M059J (cell line): ENCODE measurements at regions not wholly inside any gene's neighbourhood (a gene's known extent, or its start where the extent isn't known, plus 50 kb on each side); places are given as distances from the start of the nearest gene placed in this dataset.
"Not testable (repeated sequence)": the region's sequence is repeated elsewhere in the genome, so short reads cannot be mapped to it uniquely, and the experiment has no call there.

ENCODE experiments used
- DNase-seq: peaks from one replicate; pipeline ENCODE4 v3.0.0-alpha.2; 2012; ENCODE audit warnings: low read depth

DNA sequence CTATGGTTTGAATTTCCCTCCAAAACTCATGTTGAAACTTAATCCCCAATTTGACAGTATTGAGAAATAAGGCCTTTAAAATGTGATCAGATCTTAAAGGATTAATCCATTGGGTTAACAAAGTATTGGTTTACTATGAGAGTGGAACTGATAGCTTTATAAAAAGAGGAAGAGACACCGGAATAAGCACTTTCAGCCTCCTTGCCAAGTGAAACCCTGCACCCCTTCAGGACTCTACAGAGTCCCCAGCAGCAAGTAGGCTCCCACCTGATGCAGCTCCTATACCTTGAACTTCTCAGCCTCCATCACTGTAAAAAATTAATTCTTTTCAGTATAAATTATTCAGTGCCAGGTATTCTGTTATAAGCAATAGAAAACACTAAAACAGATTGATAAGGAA is 348.3 kb downstream of the CGGBP1 start:
- no peak for DNase-seq

DNA sequence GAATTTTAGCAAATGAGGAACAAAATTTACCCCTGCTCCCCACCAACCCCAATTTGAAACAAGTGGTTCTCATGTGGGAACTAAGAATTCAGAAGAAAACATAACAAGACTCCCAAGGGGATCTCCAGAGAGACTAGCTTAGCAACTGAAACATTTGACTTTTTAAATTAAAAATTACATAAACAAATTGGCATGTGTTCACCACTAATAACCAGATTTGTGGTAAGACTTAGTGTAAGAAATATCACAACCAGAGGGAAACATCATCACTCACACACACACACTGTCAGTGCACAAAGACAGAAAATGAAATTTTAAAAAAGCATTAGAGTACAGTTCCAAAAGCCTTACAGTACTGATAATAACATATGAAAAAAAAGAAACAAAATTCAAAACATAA is 348.8 kb downstream of the CGGBP1 start:
- DNase-seq = no peak

DNA sequence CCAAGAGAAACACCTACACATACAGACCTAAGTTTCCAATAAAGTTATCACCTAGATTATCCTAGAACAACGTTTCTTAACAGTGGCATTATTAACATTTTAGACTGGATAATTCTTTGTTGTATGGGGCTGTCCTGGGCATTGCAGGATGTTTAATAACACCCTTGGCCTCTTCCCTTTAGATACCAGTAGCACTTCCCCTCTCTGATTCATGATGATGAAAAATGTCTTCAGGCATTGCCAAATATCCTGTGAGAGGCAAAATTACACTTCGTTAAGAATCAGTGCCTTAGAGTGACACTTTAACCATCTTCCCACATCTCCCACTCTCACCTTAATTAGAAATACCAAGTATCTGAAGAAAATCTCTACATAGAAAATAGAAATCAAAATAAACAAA is 352.6 kb downstream of the CGGBP1 start:
- DNase-seq = no peak

DNA sequence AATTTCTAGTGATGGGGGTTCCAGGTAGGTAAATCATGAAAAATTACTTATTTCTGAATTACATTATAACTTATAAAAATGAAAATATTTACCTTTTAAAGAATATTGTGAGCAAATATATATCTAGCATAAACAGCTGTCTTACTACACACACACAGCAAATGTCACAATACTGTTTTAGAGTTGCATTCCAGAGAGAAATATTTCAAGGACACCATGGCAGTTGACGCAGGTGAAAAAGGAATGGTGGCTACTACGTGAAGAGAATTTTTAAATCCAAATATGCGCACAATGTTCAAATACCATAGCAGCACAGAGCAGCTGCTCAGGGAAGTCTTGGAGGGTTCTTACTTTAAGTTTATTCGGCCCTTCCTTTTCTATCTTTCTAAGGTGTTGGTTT is 356.2 kb downstream of the CGGBP1 start:
- no peak for DNase-seq

DNA sequence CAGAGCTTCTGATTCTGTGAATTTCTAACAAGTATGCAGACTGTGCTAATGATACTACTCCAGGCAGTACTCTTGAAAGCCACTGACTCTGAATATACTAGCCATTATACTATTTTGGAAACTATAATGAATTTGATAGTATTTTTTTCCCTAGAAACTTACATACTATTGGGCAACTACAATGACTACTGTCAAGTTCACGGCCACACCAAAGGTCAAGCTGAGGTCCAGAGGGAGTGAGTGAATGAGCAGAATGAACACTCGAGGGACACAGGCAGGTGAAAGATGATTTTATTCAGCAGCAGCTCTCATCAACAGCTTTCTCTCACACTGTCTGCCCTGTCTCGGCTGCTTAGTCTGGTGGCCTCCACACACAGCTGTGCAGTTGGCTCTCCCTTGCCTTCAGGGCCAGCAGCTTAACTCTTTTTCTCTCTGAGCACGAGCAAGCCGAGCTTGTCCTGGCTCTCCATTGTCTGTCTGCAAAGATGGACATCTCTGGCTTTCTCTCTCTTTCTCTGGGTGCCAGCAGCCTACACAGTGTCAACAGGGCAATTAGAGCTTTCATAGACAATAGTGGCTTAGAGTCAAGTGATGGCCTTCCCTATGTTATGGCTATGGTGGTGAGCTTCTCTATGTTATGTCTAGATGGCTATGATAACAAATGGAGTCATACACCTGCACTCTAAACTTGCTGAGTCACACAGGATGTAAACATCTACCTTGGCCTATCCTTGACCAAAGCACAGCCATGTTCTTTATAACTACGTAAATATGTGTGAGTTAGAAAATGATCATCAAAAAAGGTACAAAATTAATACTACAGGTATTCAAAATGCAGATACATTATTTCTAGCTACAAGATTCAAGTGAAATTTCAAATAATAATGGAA is 362.4 kb downstream of the CGGBP1 start:
- no peak for DNase-seq

DNA sequence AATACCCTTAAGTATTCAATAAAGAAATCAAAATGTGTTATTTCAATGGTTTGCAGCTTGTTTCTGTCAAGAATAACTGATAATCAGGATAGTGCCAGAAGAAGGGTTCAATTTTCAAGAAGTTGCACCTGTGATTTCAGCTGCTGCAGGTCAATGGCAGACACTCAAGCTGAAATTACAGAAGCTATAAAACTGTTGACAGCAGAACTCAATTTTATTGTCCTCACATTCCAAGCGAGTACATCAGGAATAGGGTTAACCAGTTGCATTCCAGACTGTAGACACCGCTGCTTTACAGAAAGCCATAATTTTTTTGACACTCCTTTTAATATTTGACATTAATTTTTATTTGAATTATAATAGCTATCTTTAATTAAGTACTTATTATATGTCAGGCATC is 364.1 kb downstream of the CGGBP1 start:
- no peak for DNase-seq

DNA sequence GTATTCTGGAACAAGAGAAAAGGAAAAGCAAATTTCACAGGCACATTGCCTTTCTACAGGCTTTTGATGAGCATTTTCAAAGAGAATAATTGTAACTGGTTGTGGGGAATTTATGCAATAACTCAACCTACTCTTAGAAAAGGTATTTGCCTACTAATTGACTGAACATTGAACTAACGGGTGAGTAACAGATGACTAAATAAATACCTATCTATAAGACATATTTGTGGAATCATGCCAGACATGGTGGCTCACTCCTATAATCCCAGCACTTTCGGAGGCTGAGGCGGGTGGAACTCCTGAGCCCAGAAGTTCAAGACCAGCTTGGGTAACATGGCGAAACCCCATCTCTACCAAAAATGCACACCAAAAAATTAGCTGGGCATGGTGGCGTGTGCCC is 367.7 kb downstream of the CGGBP1 start:
- peak; percentile 3 for DNase-seq

DNA sequence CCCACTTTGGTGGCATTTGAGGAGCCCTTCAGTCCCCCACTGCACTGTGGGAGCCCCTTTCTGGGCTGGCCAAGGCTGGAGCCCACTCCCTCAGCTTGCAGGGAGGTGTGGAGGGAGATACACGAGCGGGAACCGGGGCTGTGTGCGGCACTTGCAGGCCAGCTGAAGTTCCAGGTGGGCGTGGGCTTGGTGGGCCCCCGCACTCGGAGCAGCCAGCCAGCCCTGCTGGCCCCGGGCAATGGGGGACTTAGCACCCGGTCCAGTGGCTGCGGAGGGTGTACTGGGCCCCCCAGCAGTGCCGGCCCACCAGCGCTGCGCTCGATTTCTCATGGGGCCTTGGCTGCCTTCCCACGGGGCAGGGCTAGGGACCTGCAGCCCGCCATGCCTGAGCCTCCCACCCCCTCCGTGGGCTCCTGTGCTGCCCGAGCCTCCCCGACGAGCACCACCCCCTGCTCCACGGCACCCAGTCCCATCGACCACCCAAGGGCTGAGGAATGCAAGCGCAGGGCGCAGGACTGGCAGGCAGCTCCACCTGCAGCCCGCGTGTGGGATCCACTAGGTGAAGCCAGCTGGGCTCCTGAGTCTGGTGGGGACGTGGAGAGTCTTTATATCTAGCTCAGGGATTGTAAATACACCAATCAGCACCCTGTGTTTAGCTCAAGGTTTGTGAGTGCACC is 379.7 kb downstream of the CGGBP1 start:
- DNase-seq = not testable (repeated sequence)

DNA sequence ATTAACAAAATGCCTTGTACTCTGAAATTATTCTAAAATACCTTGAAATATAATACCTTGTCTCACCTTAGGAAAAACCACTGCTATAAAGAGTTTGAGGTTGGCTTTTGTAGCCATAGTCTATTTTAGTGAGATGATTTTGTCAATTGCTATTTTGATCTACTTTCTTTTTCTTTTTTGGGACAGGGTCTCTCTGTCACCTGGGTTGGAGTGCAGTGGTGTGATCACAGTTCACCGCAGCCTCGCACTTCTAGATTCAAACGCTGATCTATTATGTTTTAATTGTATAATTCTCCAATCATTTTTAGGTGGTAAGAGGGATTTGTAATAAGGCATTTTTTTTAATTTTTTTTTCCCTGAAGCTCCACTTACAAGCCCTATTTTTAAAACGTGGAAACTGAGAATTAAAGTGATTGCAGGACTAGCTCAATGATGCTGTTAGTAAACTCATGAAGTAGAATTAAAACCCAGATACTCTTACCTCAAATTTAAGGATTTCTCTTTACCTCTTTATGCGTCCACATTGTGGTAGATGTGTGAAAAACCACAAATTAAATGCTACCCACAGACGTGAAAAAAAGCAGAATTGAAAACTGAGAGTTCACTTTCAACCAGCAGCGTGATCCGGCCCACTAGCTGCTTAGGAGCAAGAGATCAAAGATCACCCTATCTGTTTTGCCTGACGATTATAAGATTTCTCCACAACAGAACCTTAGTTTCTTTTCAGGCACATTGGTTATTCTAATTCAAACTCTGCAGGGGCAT is 384.2 kb downstream of the CGGBP1 start:
- DNase-seq = no peak

DNA sequence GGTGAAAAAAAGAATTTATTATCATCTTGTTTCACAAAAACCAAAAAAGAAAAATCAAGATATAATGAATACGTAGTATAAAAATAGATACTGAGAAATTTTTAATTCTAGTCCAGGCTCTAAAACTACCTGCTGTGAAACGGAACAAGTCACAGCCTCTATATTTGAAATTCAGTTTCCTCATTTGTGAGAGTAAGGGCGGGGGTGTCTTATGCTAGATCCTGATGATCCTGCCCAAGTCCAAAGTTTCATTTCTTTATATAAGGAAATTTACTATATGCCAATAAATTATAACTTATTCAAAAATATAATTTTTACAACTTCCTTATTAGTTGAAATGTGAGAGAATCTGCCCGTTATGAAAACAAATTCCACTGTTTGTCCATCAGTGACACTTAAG is 385.7 kb downstream of the CGGBP1 start:
- DNase-seq = no peak

DNA sequence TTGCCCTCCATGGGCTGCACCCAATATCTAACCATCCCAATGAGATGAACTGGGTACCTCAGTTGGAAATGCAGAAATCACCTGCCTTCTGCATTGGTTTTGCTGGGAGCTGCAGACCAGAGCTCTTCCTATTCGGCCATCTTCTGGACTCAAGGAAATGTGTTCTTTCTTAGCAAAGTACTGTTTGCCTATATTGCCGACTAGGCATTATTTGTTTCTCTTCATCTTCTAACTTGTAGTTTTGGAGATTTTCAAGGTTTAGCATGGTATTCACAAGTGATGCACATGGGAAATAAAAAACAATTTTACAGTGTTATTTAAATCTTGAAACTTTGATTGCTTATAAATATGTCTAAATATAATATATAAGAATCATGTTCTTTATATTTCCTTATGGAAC is 377.8 kb upstream of the POU1F1 start:
- DNase-seq = no peak

DNA sequence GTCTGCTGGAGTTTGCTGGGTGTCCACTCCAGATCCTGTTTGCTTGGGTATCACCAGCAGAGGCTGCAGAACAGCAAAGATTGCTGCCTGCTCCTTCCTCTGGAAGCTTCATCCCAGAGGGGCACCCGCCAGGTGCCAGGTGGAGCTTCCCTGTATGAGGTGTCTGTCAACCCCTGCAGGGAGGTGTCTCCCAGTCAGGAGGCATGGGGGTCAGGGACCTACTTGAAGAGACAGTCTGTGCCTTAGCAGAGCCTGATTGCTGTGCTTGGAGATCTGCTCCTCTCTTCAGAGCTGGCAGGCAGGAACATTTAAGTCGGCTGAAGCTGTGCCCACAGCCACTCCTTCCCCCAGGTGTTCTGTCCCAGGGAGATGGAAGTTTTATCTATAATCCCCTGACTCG is 376.8 kb upstream of the POU1F1 start:
- not testable (repeated sequence) for DNase-seq

DNA sequence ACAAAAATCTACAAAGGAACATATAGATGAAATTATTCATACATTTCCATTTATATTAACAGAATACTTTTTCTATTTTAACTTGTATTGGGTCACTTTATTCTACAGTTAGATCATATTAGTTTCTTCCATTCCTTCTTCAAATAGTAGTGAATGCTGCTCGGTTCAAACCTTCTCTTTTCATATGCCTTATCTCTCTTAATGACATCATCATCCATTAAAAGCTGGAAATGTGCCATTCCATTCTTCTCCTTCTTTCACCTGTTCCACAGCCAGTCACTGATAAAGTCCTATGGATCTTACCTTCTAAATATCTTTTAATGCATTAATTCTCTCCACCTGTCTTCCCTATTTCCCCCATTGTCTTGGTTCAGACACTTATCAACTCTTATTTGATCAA is 358.0 kb upstream of the POU1F1 start:
- no peak for DNase-seq

DNA sequence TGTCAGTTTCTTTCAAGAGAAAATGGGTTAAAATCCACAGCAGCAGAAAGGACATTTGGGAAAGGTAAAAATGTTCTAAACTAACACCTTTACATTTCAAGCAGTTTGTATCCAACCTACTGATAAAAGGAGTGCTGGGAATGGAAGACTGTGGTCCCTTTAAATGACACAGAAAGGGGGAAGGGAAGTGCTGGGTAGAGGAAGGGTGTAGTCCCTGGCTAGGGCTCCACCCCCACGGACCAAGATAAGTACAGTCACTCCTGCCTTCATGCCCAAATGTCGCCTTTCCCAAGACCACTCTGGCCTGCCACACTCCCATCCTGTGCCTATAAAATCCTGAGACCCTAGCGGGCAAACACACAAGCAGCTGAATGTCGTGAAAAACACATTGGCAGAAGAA is 350.9 kb upstream of the POU1F1 start:
- DNase-seq = no peak

DNA sequence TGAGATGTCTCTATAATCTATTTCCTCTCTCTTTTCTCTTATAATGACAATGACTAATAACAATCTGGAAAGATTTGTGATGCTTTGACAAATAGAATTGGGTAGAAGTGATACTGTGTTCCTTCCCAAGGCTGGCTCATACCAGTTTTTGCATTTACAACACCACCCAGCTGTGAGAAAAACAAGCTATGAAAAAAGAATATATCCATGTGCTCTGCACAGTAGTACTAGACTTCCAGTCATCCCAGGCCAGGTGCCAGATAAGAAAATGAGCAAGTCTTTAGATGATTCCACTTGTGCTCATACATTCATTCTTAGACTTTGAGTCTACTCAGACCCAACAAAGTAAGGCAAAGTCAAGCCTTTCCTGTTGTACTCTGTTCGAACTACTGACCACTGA is 350.2 kb upstream of the POU1F1 start:
- DNase-seq = no peak

DNA sequence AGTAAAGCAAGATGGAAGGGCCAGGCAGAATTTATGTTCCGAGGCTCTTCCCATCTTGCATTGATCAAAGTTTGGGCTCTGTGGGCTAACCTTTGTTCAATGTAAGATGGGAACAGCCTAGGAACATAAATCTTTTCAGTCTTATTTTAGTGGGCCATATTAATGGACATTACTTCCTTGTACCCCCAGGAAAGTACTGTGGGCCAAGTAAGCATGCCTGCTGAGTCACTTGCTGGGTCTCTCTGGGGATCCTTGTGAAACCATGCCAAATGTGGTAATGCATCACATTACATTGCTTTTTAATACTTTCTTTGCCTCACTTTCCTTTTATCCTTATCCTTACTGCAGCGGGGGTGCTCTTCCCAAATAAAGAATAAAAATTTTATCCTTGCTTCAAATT is 349.5 kb upstream of the POU1F1 start:
- DNase-seq = no peak

DNA sequence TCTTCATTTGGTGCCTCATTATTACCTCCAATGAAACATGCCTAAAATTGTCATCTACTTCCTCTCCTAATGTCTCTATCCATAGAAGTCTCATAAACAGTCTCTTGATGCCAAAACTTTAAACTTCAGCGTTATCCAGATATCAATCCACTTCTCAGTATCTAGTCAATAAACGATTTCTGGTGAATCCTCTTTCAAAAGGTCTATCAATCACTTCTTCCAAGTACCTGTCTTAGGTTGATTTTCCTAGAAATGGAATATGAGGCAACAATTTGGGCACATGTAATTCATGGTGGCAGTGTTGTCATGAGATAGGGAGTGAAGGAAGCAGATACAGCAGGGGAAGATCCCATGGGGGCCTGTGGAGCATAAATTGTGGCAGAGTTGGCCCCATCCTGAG is 348.5 kb upstream of the POU1F1 start:
- DNase-seq = no peak

DNA sequence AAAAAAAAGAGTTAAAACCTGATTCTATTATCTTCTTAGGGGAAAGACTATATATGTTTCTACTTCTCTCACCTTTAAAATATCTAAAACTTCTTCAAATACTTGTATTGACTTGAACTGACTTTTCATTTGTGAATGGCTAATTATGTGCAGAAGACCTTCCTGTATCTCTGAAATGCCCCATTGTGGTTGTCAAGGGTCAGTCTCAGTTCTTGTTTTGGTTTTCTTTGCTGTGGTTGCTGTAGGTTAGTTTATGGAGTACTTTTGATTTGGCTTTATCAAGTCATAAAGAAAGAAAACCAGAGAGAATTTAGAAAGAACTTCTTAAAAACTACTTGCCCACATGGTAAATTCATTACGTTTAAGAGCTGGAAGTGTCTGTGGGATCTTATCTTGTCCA is 345.3 kb upstream of the POU1F1 start:
- no peak for DNase-seq

DNA sequence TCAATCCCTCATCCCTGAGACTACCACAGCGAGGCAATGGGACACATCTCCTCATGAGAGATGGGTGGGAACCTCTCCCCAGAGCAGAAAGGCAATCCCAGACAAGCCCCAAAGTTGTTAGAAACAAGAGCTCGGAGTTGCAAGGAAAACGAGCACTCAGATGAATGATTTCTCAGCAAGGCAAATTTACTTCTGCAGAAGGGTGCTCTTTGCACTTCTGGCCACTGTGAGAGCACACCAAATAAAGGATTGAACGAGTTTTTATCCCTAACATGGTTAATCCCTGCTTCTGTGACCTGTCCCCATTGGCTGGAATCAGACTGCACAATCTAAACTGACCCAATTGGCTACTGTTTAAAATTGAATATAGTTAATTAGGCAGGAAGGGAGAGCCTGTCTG is 339.1 kb upstream of the POU1F1 start:
- DNase-seq = no peak

DNA sequence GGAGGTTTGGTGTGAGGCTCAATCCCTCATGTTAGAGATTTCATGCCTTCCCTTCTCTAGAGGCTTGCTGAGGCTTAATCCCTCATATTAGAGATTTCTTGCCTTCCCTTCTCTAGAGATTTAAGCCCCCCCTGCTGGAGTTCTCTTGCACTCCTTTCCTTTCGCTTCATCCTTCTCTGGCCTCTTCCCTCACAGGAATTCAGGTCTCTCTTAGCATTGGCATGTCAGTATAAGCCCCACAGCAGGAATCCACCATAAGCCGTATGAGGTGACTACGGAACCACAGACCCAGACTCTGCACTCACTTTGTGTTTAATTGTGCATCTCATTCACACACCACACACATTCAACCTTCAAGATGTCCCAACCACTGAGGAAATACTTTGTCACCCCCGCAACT is 338.6 kb upstream of the POU1F1 start:
- no peak for DNase-seq

DNA sequence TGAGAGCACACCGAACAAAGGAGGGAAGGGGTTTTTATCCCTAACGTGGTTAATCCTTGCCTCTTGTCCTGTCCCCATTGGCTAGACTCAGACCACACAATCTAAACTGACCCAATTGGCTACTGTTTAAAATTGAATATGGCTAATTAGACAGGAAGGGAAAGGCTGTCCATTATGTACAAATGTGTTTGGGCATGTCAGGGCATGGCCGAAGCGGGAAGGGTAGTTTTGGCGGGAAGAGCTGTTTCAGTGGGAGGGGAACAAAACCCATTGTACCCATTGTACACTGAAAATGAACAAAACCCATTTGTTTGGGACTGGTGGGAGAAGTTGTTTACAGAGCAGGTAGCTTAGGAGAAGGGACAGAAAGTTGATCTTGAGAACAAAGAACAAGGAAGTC is 330.9 kb upstream of the POU1F1 start:
- DNase-seq = no peak

DNA sequence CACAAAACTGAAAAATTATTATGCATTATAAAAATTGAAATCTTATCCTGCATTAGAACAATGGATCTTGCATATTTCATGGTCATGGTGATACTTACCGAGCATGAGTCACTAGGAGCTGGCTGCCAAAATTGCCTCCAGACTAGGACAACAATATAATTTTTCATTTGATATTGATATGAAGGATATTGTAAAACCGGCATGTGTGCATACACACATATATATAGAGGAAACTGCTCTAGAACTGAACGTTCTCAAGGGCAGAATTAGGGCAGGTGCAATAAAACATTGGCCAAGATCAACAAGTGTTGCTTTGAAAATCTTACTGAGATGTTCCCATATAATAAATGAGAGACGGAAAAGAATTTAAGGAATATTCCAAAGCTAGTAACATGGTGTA is 319.4 kb upstream of the POU1F1 start:
- DNase-seq = no peak

DNA sequence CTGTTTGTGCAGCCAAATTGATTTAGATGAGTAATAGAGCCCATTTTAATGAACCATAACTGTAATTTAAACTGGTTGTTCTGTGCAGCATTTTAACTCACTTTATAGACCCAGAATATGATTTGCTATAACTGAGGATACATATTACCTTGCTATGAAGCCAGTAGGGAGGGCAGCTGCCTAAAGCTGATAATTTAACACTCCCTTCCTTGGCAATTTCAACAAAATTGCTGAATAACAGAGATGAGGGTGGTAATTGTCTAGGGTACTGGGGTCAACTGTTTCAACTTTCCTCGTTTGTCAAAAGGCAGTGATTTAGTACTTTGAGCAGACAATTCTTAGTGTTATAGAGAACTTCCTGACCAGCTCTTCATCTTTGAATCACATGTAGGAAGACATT is 304.9 kb upstream of the POU1F1 start:
- DNase-seq = no peak
